PC-9 (cell line): ENCODE measurements at regions not wholly inside any gene's neighbourhood (a gene's known extent, or its start where the extent isn't known, plus 50 kb on each side); places are given as distances from the start of the nearest gene placed in this dataset.

Experiments
- BruUV-seq: library from RNA; stranded (reverse); fragments of 400-500 nt; replicated peaks from 2 replicates; lab custom pipeline; 2021; lab: Mats Ljungman, UMichigan
- CTCF ChIA-PET: fragments of 300-600 bp; sonication (Branson Sonifier 250); formaldehyde crosslinking; loops from one replicate; lab custom pipeline; 2022; ENCODE audit warnings: antibody characterized with exemption; lab: Charles Lee
- POLR2A ChIA-PET: fragments of 300-600 bp; sonication (Branson Sonifier 250); formaldehyde crosslinking; loops from one replicate; lab custom pipeline; 2022; ENCODE audit warnings: antibody characterized with exemption; ENCODE audit not compliant: unreplicated experiment; lab: Charles Lee
- DNase-seq, 2 experiments: peaks; one replicate each; pipeline versions ENCODE4 v3.0.0 to v3.0.0-alpha.2; 2015 to 2022; ENCODE audit warnings: mixed read lengths in 1 of 2
- H2AFZ ChIP-seq: fragments of 200-600 bp; sonication (generic); 2 replicates; pipeline ENCODE4 v1.8.1; 2017; ENCODE audit warnings: antibody characterized with exemption
- H3F3A ChIP-seq: fragments of 200-600 bp; sonication (generic); 2 replicates; pipeline ENCODE4 v1.8.1; 2017; ENCODE audit warnings: antibody characterized with exemption, mild to moderate bottlenecking, low read depth; ENCODE audit not compliant: insufficient read depth
- H3K27ac ChIP-seq: fragments of 200-600 bp; sonication (generic); 2 replicates; pipeline ENCODE4 v1.6.1; 2016; ENCODE audit warnings: mixed run types
- H3K27me3 ChIP-seq: fragments of 200-600 bp; sonication (generic); 2 replicates; pipeline ENCODE4 v1.6.1; 2016; ENCODE audit warnings: low read depth, mixed run types; ENCODE audit not compliant: insufficient read depth
- H3K36me3 ChIP-seq: fragments of 200-600 bp; sonication (generic); 2 replicates; pipeline ENCODE4 v1.6.1; 2016; ENCODE audit warnings: low read depth, mixed run types
- H3K4me1 ChIP-seq: fragments of 200-600 bp; sonication (generic); replicated peaks from 2 replicates; pipeline ENCODE4 v1.6.1; 2016; ENCODE audit warnings: mixed run types; ENCODE audit not compliant: insufficient read depth
- H3K4me2 ChIP-seq: fragments of 200-600 bp; sonication (generic); 2 replicates; pipeline ENCODE4 v1.6.1; 2017; ENCODE audit warnings: mixed run types
- H3K4me3 ChIP-seq: fragments of 200-600 bp; sonication (generic); 2 replicates; pipeline ENCODE4 v1.6.1; 2016; ENCODE audit warnings: mixed run types
- H3K79me2 ChIP-seq: fragments of 200-600 bp; sonication (generic); 2 replicates; pipeline ENCODE4 v1.6.1; 2017; ENCODE audit warnings: low read depth, mixed run types
- H3K9me2 ChIP-seq: fragments of 200-600 bp; sonication (generic); 2 replicates; pipeline ENCODE4 v1.8.1; 2017; ENCODE audit warnings: mild to moderate bottlenecking; ENCODE audit not compliant: insufficient read depth
- H3K9me3 ChIP-seq: fragments of 200-600 bp; sonication (generic); 2 replicates; pipeline ENCODE4 v1.8.1; 2016; ENCODE audit warnings: low read depth; ENCODE audit not compliant: insufficient read depth
- H4K20me1 ChIP-seq: fragments of 200-600 bp; sonication (generic); 2 replicates; pipeline ENCODE4 v1.8.1; 2017; ENCODE audit not compliant: insufficient read depth
- CTCF ChIP-seq: fragments of 200-600 bp; sonication (generic); conservative IDR thresholded peaks from 2 replicates; pipeline ENCODE4 v1.6.1; 2017; ENCODE audit warnings: mixed run types, antibody characterized with exemption, mild to moderate bottlenecking, moderate library complexity
- EZH2 ChIP-seq: fragments of 200-600 bp; sonication (generic); IDR thresholded peaks from 2 replicates; pipeline ENCODE4 v1.8.0; 2017; ENCODE audit warnings: antibody characterized with exemption, low read depth
- intact Hi-C: fragments of 100-400 bp; cut with micrococcal nuclease; formaldehyde crosslinking; loops from one replicate; pipeline ENCODE4 v1.10.0; 2022; ENCODE audit not compliant: unreplicated experiment

- BruUV-seq, result no TSS peak
- Histone ChIP-seq H3K4me3 (no peak overlapping the region), H3K4me1 (no peaks in the 10 kb centered on the region), H3K9me3 (peaks cover 7% of the 10 kb centered on the region; the same call in 1 of the 2 replicates), H2AFZ (no peak overlapping the region), H3K9me2 (no peaks in the 10 kb centered on the region; the same call in 1 of the 2 replicates), H3K27ac (no peak overlapping the region), H3F3A (no peaks in the 10 kb centered on the region), H4K20me1 (no peaks in the 10 kb centered on the region), H3K27me3 (no peaks in the 10 kb centered on the region), H3K4me2 (no peak overlapping the region), H3K36me3 (no peaks in the 10 kb centered on the region), H3K79me2 (no peaks in the 10 kb centered on the region)
- TF ChIP-seq EZH2 (no peak), CTCF (no peak)
- DNase-seq, result no peak
- intact Hi-C loops, result no loop called here
- ChIA-PET POLR2A (no interaction called here), CTCF (no interaction called here)
These were observed 368.1 kb downstream of the ZPLD1 start for GRCh38 chr3:102802819-102803420.

- no peak for TF ChIP-seq EZH2
- TF ChIP-seq CTCF, result no peak
- H3K9me3 ChIP-seq, result no peaks in the 10 kb centered on the region
- intact Hi-C loops, result no loop called here
- no peaks in the 10 kb centered on the region for H4K20me1 ChIP-seq
- no peaks in the 10 kb centered on the region for H3F3A ChIP-seq
- ChIA-PET POLR2A (interaction anchor here (0.7 kb wide), 1 partner anchor 565 kb away, joined by 3 read pairs; no protein-coding TSS in a partner anchor), CTCF (no interaction called here)
- DNase-seq, result no peak
- BruUV-seq, result no TSS peak
- 0 out of 2 replicates have a peak overlapping the region, but pooled peaks have one; percentile 37 for H2AFZ ChIP-seq
- H3K4me2 ChIP-seq, result no peak overlapping the region
- H3K4me1 ChIP-seq, result no peaks in the 10 kb centered on the region
- no peak overlapping the region for H3K27ac ChIP-seq
- no peaks in the 10 kb centered on the region for H3K36me3 ChIP-seq
- no peaks in the 10 kb centered on the region for H3K27me3 ChIP-seq
- H3K79me2 ChIP-seq, result no peaks in the 10 kb centered on the region
- H3K9me2 ChIP-seq, result no peaks in the 10 kb centered on the region
- no peak overlapping the region for H3K4me3 ChIP-seq
These were observed 376.1 kb downstream of the ZPLD1 start for GRCh38 chr3:102810937-102811336.

GRCh38 chr3:102826636-102827035 lies 391.8 kb downstream of the ZPLD1 start:
- Histone ChIP-seq H3K9me3 (no peaks in the 10 kb centered on the region), H3K4me1 (no peaks in the 10 kb centered on the region), H2AFZ (no peak overlapping the region), H3K27ac (no peak overlapping the region), H3K36me3 (no peaks in the 10 kb centered on the region), H3K9me2 (peaks cover 4% of the 10 kb centered on the region; the same call in 1 of the 2 replicates), H3K27me3 (no peaks in the 10 kb centered on the region), H3K4me2 (no peak overlapping the region), H3K4me3 (no peak overlapping the region), H3K79me2 (no peaks in the 10 kb centered on the region), H3F3A (no peaks in the 10 kb centered on the region), H4K20me1 (no peaks in the 10 kb centered on the region)
- TF ChIP-seq EZH2, result no peak
- ChIA-PET CTCF (no interaction called here), POLR2A (no interaction called here)
- no peak for DNase-seq
- no TSS peak for BruUV-seq
- intact Hi-C loops, result no loop called here
